ENCODE measurements at regions not wholly inside any gene's neighbourhood (a gene's known extent, or its start where the extent isn't known, plus 50 kb on each side); places are given as distances from the start of the nearest gene placed in this dataset.

GRCh38 chr6:156030053-156030452, 574.4 kb upstream of the NOX3 start:
- TF ChIP-seq, protein P1, sequence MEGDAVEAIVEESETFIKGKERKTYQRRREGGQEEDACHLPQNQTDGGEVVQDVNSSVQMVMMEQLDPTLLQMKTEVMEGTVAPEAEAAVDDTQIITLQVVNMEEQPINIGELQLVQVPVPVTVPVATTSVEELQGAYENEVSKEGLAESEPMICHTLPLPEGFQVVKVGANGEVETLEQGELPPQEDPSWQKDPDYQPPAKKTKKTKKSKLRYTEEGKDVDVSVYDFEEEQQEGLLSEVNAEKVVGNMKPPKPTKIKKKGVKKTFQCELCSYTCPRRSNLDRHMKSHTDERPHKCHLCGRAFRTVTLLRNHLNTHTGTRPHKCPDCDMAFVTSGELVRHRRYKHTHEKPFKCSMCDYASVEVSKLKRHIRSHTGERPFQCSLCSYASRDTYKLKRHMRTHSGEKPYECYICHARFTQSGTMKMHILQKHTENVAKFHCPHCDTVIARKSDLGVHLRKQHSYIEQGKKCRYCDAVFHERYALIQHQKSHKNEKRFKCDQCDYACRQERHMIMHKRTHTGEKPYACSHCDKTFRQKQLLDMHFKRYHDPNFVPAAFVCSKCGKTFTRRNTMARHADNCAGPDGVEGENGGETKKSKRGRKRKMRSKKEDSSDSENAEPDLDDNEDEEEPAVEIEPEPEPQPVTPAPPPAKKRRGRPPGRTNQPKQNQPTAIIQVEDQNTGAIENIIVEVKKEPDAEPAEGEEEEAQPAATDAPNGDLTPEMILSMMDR (IDR thresholded peaks at IDR 0.05; ENCODE audit: insufficient read depth, low read length, missing control alignments): no peak

GRCh38 chr6:156029286-156029985, 573.8 kb upstream of the NOX3 start:
- POLR2A ChIA-PET: no interaction called here
- CTCF ChIA-PET: no interaction called here
- no peak overlapping the region for H3K4me3 ChIP-seq (ENCODE audit: low read depth, low read length)
- TF ChIP-seq, protein P1 (IDR thresholded peaks at IDR 0.05; ENCODE audit: insufficient read depth, low read length, missing control alignments): no peak
- DNase-seq (ENCODE audit: low read depth, low spot score): no peak

More at GRCh38 chr6:156030053-156030452, 574.4 kb upstream of the NOX3 start:
- no peak overlapping the region for H3K4me3 ChIP-seq (ENCODE audit: low read depth, low read length)
- DNase-seq (ENCODE audit: low read depth, low spot score): no peak
- ChIA-PET CTCF (no interaction called here), POLR2A (no interaction called here)

- ChIA-PET CTCF (no interaction called here), POLR2A (no interaction called here)
- no peak overlapping the region for H3K4me3 ChIP-seq (ENCODE audit: low read depth, low read length)
- DNase-seq (ENCODE audit: low read depth, low spot score): no peak
- TF ChIP-seq, protein P1 (IDR thresholded peaks at IDR 0.05; ENCODE audit: insufficient read depth, low read length, missing control alignments): no peak
Measured at GRCh38 chr6:156028335-156029131, 572.9 kb upstream of the NOX3 start.

DNA sequence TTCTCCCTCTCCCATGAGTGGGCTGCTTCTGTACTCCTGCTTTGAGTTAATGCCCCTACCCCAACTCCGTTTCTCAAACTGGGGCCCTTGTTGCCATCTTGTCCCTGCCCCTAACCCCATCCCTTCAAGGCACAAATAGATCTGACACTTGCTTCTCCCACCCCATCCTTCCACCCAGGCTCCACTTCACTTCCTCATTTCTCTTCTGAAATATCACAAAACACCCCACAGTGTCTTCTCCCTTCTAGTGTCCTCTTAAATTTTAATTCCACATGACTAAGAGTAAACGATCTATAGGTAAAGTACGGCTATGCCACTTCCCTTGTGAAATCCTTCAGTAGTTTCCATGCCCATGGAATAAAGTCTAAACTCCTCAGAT, 571.6 kb upstream of the NOX3 start:
- no peak for DNase-seq (ENCODE audit: low read depth, low spot score)
- CTCF ChIA-PET: no interaction called here
- TF ChIP-seq, protein P1 (IDR thresholded peaks at IDR 0.05; ENCODE audit: insufficient read depth, low read length, missing control alignments): no peak
- POLR2A ChIA-PET: no interaction called here
- H3K4me3 ChIP-seq (ENCODE audit: low read depth, low read length): no peak overlapping the region

DNA sequence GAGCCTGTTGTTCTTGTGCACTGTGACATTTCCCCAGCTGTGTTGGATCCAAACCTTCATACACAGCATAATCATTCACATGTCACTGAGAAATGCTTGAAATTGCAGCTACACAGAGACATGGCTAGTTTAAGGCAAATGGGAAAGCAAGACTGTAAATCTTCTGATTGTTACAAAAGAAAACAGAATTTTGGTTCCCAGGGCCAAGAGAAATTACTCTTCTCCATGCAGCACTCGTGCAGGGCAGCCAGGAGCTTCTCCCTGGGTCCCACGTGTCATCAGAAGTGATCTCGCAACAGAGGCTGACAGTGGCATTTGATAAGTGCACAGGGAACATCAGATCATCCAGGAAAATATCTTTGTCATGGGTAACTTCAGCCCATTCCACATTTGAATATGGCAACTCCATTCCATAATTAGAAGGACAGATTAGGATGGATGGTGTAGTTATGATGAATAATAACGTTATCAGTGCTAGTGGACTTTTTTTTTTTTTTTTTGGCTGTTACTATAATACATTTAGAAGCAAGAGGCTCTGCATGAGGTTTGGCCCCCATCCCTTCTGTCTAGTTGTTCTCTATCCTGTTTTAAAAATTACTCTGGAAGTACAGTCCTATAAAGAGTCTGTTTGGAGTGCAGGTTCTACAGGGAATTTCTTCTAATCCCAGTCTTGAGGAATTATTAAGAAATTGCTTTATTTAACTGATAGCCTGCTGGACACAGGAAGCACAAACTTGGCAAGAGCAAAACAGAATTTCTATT, 571.0 kb upstream of the NOX3 start:
- DNase-seq (ENCODE audit: low read depth, low spot score): no peak
- H3K4me3 ChIP-seq (ENCODE audit: low read depth, low read length): no peak overlapping the region
- ChIA-PET CTCF (no interaction called here), POLR2A (no interaction called here)
- TF ChIP-seq, protein P1 (IDR thresholded peaks at IDR 0.05; ENCODE audit: insufficient read depth, low read length, missing control alignments): no peak

DNA sequence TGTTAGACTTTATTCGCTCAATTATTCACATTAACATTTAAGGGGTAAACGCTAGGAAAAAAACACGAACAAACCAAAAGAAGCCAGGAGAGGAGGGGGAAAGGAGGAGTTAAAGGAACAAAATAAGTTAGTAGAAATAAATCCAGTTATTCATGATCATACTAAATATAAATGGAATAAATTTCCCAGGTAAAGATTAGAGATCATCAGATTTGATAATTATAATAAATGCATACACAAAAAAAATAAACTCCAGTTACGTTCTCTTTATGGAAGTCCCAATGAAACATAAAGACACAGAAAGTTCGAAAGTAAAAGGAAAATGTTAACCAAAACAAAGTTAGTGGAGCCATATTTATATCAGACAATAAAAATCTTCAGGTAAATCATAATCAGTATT, 568.7 kb upstream of the NOX3 start:
- H3K4me3 ChIP-seq (ENCODE audit: low read depth, low read length): no peak overlapping the region
- DNase-seq (ENCODE audit: low read depth, low spot score): no peak
- TF ChIP-seq, protein P1 (IDR thresholded peaks at IDR 0.05; ENCODE audit: insufficient read depth, low read length, missing control alignments): no peak
- ChIA-PET POLR2A (no interaction called here), CTCF (interaction anchor here (0.9 kb wide), 1 partner anchor 24 kb away, joined by 3 read pairs; no protein-coding TSS in a partner anchor)
